Thoracic aorta (tissue), 2 donors: ENCODE measurements at regions not wholly inside any gene's neighbourhood (a gene's known extent, or its start where the extent isn't known, plus 50 kb on each side); places are given as distances from the start of the nearest gene placed in this dataset.
"Not testable (repeated sequence)": the region's sequence is repeated elsewhere in the genome, so short reads cannot be mapped to it uniquely, and the experiment has no call there.

Source experiments
- ATAC-seq: fragments of 150-250 bp; one replicate; pipeline ENCODE4 v1.8.0; 2017; ENCODE audit warnings: low read depth; ENCODE audit not compliant: insufficient number of reproducible peaks, low FRiP score
- DNase-seq: peaks from one replicate; pipeline ENCODE4 v3.0.0-alpha.2; 2020; ENCODE audit warnings: low spot score
- H3K27ac ChIP-seq, 2 donors: fragments of 200-600 bp; sonication (generic); 1 replicate in 1 of 2; 2 replicates in 1 of 2; pipeline ENCODE4 v1.5.1; 2016; ENCODE audit warnings: mild to moderate bottlenecking in 2 of 2, moderate library complexity in 2 of 2
- H3K27me3 ChIP-seq: fragments of 200-600 bp; sonication (generic); replicated peaks from 2 replicates; pipeline ENCODE4 v1.6.0; 2016; ENCODE audit warnings: mild to moderate bottlenecking; ENCODE audit not compliant: insufficient read depth
- H3K36me3 ChIP-seq: fragments of 200-600 bp; sonication (generic); one replicate; pipeline ENCODE4 v1.5.1; 2016
- H3K4me1 ChIP-seq, 2 donors: fragments of 200-600 bp; sonication (generic); 1 replicate in 1 of 2; 2 replicates in 1 of 2; pipeline versions ENCODE4 v1.5.1 to v1.6.0; 2016; ENCODE audit warnings: low read depth in 2 of 2, mild to moderate bottlenecking in 1 of 2; ENCODE audit not compliant: control insufficient read depth in 1 of 2
- H3K4me3 ChIP-seq: fragments of 200-600 bp; sonication (generic); 2 replicates; pipeline ENCODE4 v1.5.1; 2016; ENCODE audit warnings: mild to moderate bottlenecking
- H3K9me3 ChIP-seq: fragments of 200-600 bp; sonication (generic); 2 replicates; pipeline ENCODE4 v1.5.1; 2016
- CTCF ChIP-seq: fragments of 200-600 bp; sonication (generic); IDR thresholded peaks from one replicate; pipeline ENCODE4 v1.5.1; 2019; ENCODE audit warnings: antibody characterized with exemption

- H3K27ac ChIP-seq: no peak overlapping the region
- DNase-seq (no peak), ATAC-seq (no peak)
- H3K9me3 ChIP-seq: no peaks in the 10 kb centered on the region
- no peaks in the 10 kb centered on the region for H3K36me3 ChIP-seq
- TF ChIP-seq CTCF: no peak
- H3K4me3 ChIP-seq: no peak overlapping the region
- no peaks in the 10 kb centered on the region for H3K27me3 ChIP-seq
- H3K4me1 ChIP-seq: no peaks in the 10 kb centered on the region
Observed at GRCh38 chr17:54620399-54620978, 280.2 kb upstream of the TOM1L1 start.

- Histone ChIP-seq H3K27me3 (no peaks in the 10 kb centered on the region), H3K9me3 (no peaks in the 10 kb centered on the region), H3K4me1 (no peaks in the 10 kb centered on the region), H3K27ac (no peak overlapping the region), H3K4me3 (no peak overlapping the region), H3K36me3 (no peaks in the 10 kb centered on the region)
- no peak for ATAC-seq
- no peak for DNase-seq
- no peak for TF ChIP-seq CTCF
Observed at GRCh38 chr17:54623746-54624145, 276.9 kb upstream of the TOM1L1 start.

- Histone ChIP-seq H3K4me1 (no peaks in the 10 kb centered on the region), H3K9me3 (no peaks in the 10 kb centered on the region), H3K4me3 (no peak overlapping the region), H3K27ac (no peak overlapping the region), H3K36me3 (no peaks in the 10 kb centered on the region), H3K27me3 (no peaks in the 10 kb centered on the region)
- TF ChIP-seq CTCF: no peak
- ATAC-seq (no peak), DNase-seq (no peak)
Observed at GRCh38 chr17:54626146-54626703, 274.4 kb upstream of the TOM1L1 start.

- not testable (repeated sequence) for H3K9me3 ChIP-seq, H3K36me3 ChIP-seq, H3K27ac ChIP-seq, ATAC-seq, H3K4me3 ChIP-seq, H3K27me3 ChIP-seq, H3K4me1 ChIP-seq, DNase-seq
Observed at GRCh38 chr17:54639426-54639825, 261.2 kb upstream of the TOM1L1 start.

- ATAC-seq (no peak), DNase-seq (no peak)
- TF ChIP-seq CTCF: no peak
Observed at GRCh38 chr17:54662978-54663876, 237.4 kb upstream of the TOM1L1 start.

More at GRCh38 chr17:54662978-54663876, 237.4 kb upstream of the TOM1L1 start:
- no peak overlapping the region for H3K27ac ChIP-seq
- H3K27me3 ChIP-seq: no peaks in the 10 kb centered on the region
- H3K36me3 ChIP-seq: no peaks in the 10 kb centered on the region
- no peak overlapping the region for H3K4me3 ChIP-seq
- H3K4me1 ChIP-seq: no peaks in the 10 kb centered on the region
- no peaks in the 10 kb centered on the region for H3K9me3 ChIP-seq
